Endothelial cell of umbilical vein (primary cell): ENCODE measurements at regions not wholly inside any gene's neighbourhood (a gene's known extent, or its start where the extent isn't known, plus 50 kb on each side); places are given as distances from the start of the nearest gene placed in this dataset.

Source experiments
- BruUV-seq: library from RNA; stranded (reverse); fragments of 400-500 nt; replicated peaks from 2 replicates; lab custom pipeline; 2021; lab: Mats Ljungman, UMichigan
- CTCF ChIA-PET: fragments of 300-600, 350-600 bp; sonication (Branson Sonifier 250); formaldehyde crosslinking; loops from one replicate; lab custom pipeline; 2021; ENCODE audit warnings: antibody characterized with exemption, inconsistent platforms; lab: Charles Lee
- POLR2A ChIA-PET: fragments of 300-600, 350-600 bp; sonication (Branson Sonifier 250); formaldehyde crosslinking; loops from one replicate; lab custom pipeline; 2021; ENCODE audit warnings: antibody characterized with exemption, inconsistent platforms; lab: Charles Lee
- DNase-seq: peaks from one replicate; pipeline ENCODE4 v3.0.0-alpha.2; 2011; ENCODE audit warnings: low read depth, low spot score
- FAIRE-seq: peaks from 2 replicates; lab custom pipeline; 2011; peaks lifted over from hg19 to GRCh38; lab: Jason Lieb, UNC
- H2AFZ ChIP-seq: 2 replicates; pipeline ENCODE4 v1.6.0; 2012; ENCODE audit warnings: low read depth, low read length, control low read depth, inconsistent platforms
- H3K27ac ChIP-seq: 2 replicates; pipeline ENCODE4 v1.5.1; 2011; ENCODE audit warnings: low read depth, mild to moderate bottlenecking, control low read depth, low read length, moderate library complexity; ENCODE audit not compliant: insufficient read depth
- H3K27me3 ChIP-seq, 2 experiments: 2 replicates each; pipeline versions ENCODE4 v1.6.0 to v1.6.1; 2011; ENCODE audit warnings: low read length in 2 of 2, mixed read lengths in 1 of 2; ENCODE audit not compliant: control insufficient read depth in 2 of 2, insufficient read depth in 2 of 2
- H3K36me3 ChIP-seq, 2 experiments: 2 replicates in 1 of 2; 3 replicates in 1 of 2; pipeline ENCODE4 v1.5.1; 2011; ENCODE audit warnings: low read length in 2 of 2, mild to moderate bottlenecking in 1 of 2, moderate library complexity in 1 of 2; ENCODE audit not compliant: control insufficient read depth in 2 of 2, insufficient read depth in 2 of 2; ENCODE audit errors: extremely low read depth in 1 of 2
- H3K4me1 ChIP-seq: 3 replicates; pipeline ENCODE4 v1.5.1; 2011; ENCODE audit warnings: mild to moderate bottlenecking, low read length; ENCODE audit not compliant: control insufficient read depth, insufficient read depth; ENCODE audit errors: extremely low read depth
- H3K4me2 ChIP-seq: 2 replicates; pipeline ENCODE4 v1.6.1; 2011; ENCODE audit warnings: low read length, control low read depth, mixed read lengths; ENCODE audit not compliant: insufficient read depth
- H3K4me3 ChIP-seq, 3 experiments: fragments of 200-600 bp in 1 of 3; sonication (generic), shearing (Covaris generic) in 1 of 3; replicated peaks in 1 of 3; 2 replicates each; pipeline ENCODE4 v1.5.1; 2011 to 2016; ENCODE audit warnings: control low read depth in 3 of 3, low read length in 3 of 3, mild to moderate bottlenecking in 2 of 3, inconsistent platforms in 1 of 3, low read depth in 1 of 3, moderate library complexity in 1 of 3; ENCODE audit not compliant: insufficient read depth in 1 of 3
- H3K79me2 ChIP-seq: 2 replicates; pipeline ENCODE4 v1.6.0; 2012; ENCODE audit warnings: low read length, inconsistent platforms; ENCODE audit not compliant: control insufficient read depth, insufficient read depth
- H3K9ac ChIP-seq: replicated peaks from 2 replicates; pipeline ENCODE3; 2011; ENCODE audit warnings: low read length, control low read depth; ENCODE audit not compliant: insufficient read depth; ENCODE audit errors: extremely low read depth
- H3K9me1 ChIP-seq: replicated peaks from 3 replicates; pipeline ENCODE4 v1.6.0; 2011; ENCODE audit warnings: mild to moderate bottlenecking, low read length; ENCODE audit not compliant: control insufficient read depth, insufficient read depth; ENCODE audit errors: extremely low read depth
- H3K9me3 ChIP-seq: replicated peaks from 2 replicates; pipeline ENCODE4 v1.5.1; 2012; ENCODE audit warnings: low read length, inconsistent platforms; ENCODE audit not compliant: control insufficient read depth, insufficient read depth
- H4K20me1 ChIP-seq: replicated peaks from 2 replicates; pipeline ENCODE3; 2011; ENCODE audit warnings: mild to moderate bottlenecking, low read length; ENCODE audit not compliant: control insufficient read depth, insufficient read depth; ENCODE audit errors: extremely low read depth
- EZH2 ChIP-seq: IDR thresholded peaks from 2 replicates; pipeline ENCODE4 v1.6.1; 2012; ENCODE audit warnings: borderline replicate concordance, low read depth, mild to moderate bottlenecking, moderate library complexity, low read length, inconsistent platforms; ENCODE audit not compliant: severe bottlenecking
- FOS ChIP-seq: IDR thresholded peaks from 2 replicates; pipeline ENCODE4 v1.6.1; 2011; ENCODE audit warnings: mild to moderate bottlenecking, low read length, moderate library complexity, borderline replicate concordance; ENCODE audit not compliant: insufficient read depth
- GATA2 ChIP-seq: IDR thresholded peaks from 2 replicates; pipeline ENCODE4 v1.7.0; 2011; ENCODE audit warnings: low read depth, mild to moderate bottlenecking, moderate library complexity, mixed read lengths, low read length; ENCODE audit not compliant: insufficient read length, insufficient read depth
- JUN ChIP-seq: IDR thresholded peaks from 2 replicates; pipeline ENCODE4 v1.6.1; 2011; ENCODE audit warnings: borderline replicate concordance, low read depth; ENCODE audit not compliant: insufficient read length, insufficient read depth
- MYC ChIP-seq: IDR thresholded peaks from one replicate; pipeline ENCODE4 v1.6.1; 2011; ENCODE audit warnings: mild to moderate bottlenecking, low read depth, low read length
- POLR2A ChIP-seq: IDR thresholded peaks from 2 replicates; pipeline ENCODE4 v1.6.1; 2012; ENCODE audit warnings: low read depth, mild to moderate bottlenecking, control low read depth, low read length
- POLR2AphosphoS5 ChIP-seq: IDR thresholded peaks from 2 replicates; pipeline ENCODE4 v1.6.1; 2012; ENCODE audit warnings: low read depth, mild to moderate bottlenecking, control low read depth, low read length, moderate library complexity; ENCODE audit not compliant: insufficient read depth
- dilution Hi-C: fragments of 300-500 bp; cut with MboI; formaldehyde crosslinking; loops from one replicate; pipeline ENCODE4 v1.15.0; 2019; ENCODE audit warnings: low sequenced_read_pairs; ENCODE audit not compliant: extremely low pct_ligation_motif_present
- intact Hi-C: fragments of 100-400 bp; cut with micrococcal nuclease; formaldehyde crosslinking; loops from one replicate; pipeline ENCODE4 v1.10.0; 2022
- TF ChIP-seq, protein P1 (sequence below): IDR thresholded peaks from 2 replicates; pipeline ENCODE4 v1.6.1; 2011; ENCODE audit not compliant: insufficient read depth, insufficient read length
- TF ChIP-seq, protein P2 (sequence below), 2 donors: IDR thresholded peaks; 1 replicate in 1 of 2; 2 replicates in 1 of 2; pipeline ENCODE4 v1.5.1; 2011; ENCODE audit warnings: low read length in 2 of 2, mild to moderate bottlenecking in 2 of 2, moderate library complexity in 2 of 2, control low read depth in 1 of 2, inconsistent platforms in 1 of 2, low read depth in 1 of 2; ENCODE audit not compliant: insufficient read depth in 1 of 2; ENCODE audit errors: extremely low read depth in 1 of 2

DNA sequence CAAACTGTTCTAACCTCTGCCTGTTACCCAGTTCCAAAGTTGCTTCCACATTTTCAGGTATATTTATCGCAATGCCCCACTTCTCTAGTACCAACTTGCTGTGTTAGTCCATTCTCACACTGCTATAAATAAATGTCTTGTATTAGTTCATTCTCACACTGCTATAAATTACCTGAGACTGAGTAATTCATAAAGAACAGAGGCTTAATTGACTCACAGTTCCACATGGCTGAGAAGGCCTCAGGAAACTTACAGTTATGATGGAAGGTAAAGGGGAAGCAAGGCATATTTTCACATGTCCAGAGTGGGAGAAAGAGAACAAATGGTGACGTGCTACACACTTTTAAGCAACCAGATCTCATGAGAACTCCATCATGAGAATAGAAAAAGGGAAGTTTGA lies 130.4 kb upstream of the C11orf87 start:
- H3K4me2 ChIP-seq: no peak overlapping the region
- no peak overlapping the region for H3K27ac ChIP-seq
- no peak overlapping the region for H3K9ac ChIP-seq
- ChIA-PET CTCF (no interaction called here), POLR2A (no interaction called here)
- no peaks in the 10 kb centered on the region for H3K4me1 ChIP-seq
- H3K36me3 ChIP-seq: no peaks in the 10 kb centered on the region
- no peak overlapping the region for H3K4me3 ChIP-seq
- no peaks in the 10 kb centered on the region for H3K27me3 ChIP-seq
- H3K79me2 ChIP-seq: no peaks in the 10 kb centered on the region
- TF ChIP-seq POLR2AphosphoS5 (no peak), MYC (no peak), POLR2A (no peak), JUN (no peak), FOS (no peak), EZH2 (no peak), GATA2 (no peak)
- TF ChIP-seq, protein P1, sequence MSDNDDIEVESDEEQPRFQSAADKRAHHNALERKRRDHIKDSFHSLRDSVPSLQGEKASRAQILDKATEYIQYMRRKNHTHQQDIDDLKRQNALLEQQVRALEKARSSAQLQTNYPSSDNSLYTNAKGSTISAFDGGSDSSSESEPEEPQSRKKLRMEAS: no peak
- TF ChIP-seq, protein P2, sequence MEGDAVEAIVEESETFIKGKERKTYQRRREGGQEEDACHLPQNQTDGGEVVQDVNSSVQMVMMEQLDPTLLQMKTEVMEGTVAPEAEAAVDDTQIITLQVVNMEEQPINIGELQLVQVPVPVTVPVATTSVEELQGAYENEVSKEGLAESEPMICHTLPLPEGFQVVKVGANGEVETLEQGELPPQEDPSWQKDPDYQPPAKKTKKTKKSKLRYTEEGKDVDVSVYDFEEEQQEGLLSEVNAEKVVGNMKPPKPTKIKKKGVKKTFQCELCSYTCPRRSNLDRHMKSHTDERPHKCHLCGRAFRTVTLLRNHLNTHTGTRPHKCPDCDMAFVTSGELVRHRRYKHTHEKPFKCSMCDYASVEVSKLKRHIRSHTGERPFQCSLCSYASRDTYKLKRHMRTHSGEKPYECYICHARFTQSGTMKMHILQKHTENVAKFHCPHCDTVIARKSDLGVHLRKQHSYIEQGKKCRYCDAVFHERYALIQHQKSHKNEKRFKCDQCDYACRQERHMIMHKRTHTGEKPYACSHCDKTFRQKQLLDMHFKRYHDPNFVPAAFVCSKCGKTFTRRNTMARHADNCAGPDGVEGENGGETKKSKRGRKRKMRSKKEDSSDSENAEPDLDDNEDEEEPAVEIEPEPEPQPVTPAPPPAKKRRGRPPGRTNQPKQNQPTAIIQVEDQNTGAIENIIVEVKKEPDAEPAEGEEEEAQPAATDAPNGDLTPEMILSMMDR (IDR thresholded peaks at IDR 0.05; ENCODE audit: extremely low read depth in 1 of 2, insufficient read depth in 1 of 2, low read depth in 1 of 2, low read length in 2 of 2): no peak
- FAIRE-seq: no peak
- no peaks in the 10 kb centered on the region for H3K9me1 ChIP-seq
- no TSS peak for BruUV-seq
- dilution Hi-C loops (no loop called here), intact Hi-C loops (no loop called here)
- H3K9me3 ChIP-seq: no peaks in the 10 kb centered on the region
- H2AFZ ChIP-seq: no peak overlapping the region
- no peak for DNase-seq
- no peaks in the 10 kb centered on the region for H4K20me1 ChIP-seq
